HepG2 (cell line): ENCODE measurements at regions not wholly inside any gene's neighbourhood (a gene's known extent, or its start where the extent isn't known, plus 50 kb on each side); places are given as distances from the start of the nearest gene placed in this dataset.

ENCODE experiments used
- ATAC-seq: fragments of 200-7000 bp; cut with Tn5 transposase; 3 replicates; pipeline ENCODE4 v1.9.1; 2020; ENCODE audit warnings: mild to moderate bottlenecking, moderate library complexity
- BruUV-seq: library from RNA; stranded (reverse); fragments of 400-500 nt; replicated peaks from 2 replicates; lab custom pipeline; 2021; lab: Mats Ljungman, UMichigan
- CTCF ChIA-PET: fragments of 300-600 bp; formaldehyde crosslinking; extraction: SDS; loops from one replicate; lab custom pipeline; 2021; ENCODE audit warnings: low total read pairs, inconsistent platforms, low intra/inter-chr PET ratio; lab: Yijun Ruan, JAX
- POLR2A ChIA-PET: fragments of 350-600 bp; sonication (Branson Sonifier 250); formaldehyde crosslinking; loops from one replicate; lab custom pipeline; 2020; ENCODE audit warnings: antibody characterized with exemption, inconsistent platforms; lab: Yijun Ruan, JAX
- DNase-seq: peaks from one replicate; pipeline ENCODE4 v3.0.0-alpha.2; 2015; ENCODE audit warnings: low spot score
- FAIRE-seq: peaks from 3 replicates; lab custom pipeline; 2011; peaks lifted over from hg19 to GRCh38; lab: Jason Lieb, UNC
- H2AFZ ChIP-seq: one replicate; pipeline ENCODE4 v1.6.1; 2011; ENCODE audit warnings: low read length, inconsistent platforms
- H3K27ac ChIP-seq: fragments of 300-600 bp; 3 replicates; pipeline ENCODE4 v1.8.0; 2011; ENCODE audit warnings: mixed run types, mild to moderate bottlenecking, mixed read lengths, low read length, inconsistent platforms; ENCODE audit not compliant: insufficient read depth; ENCODE audit errors: extremely low read length
- H3K27me3 ChIP-seq, 2 experiments: fragments of 200-600 bp in 1 of 2; 2 replicates in 1 of 2; 3 replicates in 1 of 2; pipeline versions ENCODE4 v1.6.0 to v1.8.0; 2011; ENCODE audit warnings: low read length in 2 of 2, mild to moderate bottlenecking in 2 of 2, moderate library complexity in 2 of 2, inconsistent platforms in 1 of 2; ENCODE audit not compliant: insufficient read depth in 2 of 2, control insufficient read depth in 1 of 2
- H3K36me3 ChIP-seq, 2 experiments: fragments of 200-600 bp in 1 of 2; replicated peaks in 1 of 2; 2 replicates in 1 of 2; 3 replicates in 1 of 2; pipeline versions ENCODE4 v1.5.1 to v1.8.0; 2011; ENCODE audit warnings: low read length in 2 of 2, inconsistent platforms in 1 of 2; ENCODE audit not compliant: insufficient read depth in 2 of 2, control insufficient read depth in 1 of 2
- H3K4me1 ChIP-seq: 2 replicates; pipeline ENCODE4 v1.5.1; 2012; ENCODE audit warnings: low read length, inconsistent platforms; ENCODE audit not compliant: insufficient read depth
- H3K4me2 ChIP-seq: 2 replicates; pipeline ENCODE4 v1.6.0; 2011; ENCODE audit warnings: low read depth, low read length, inconsistent platforms
- H3K4me3 ChIP-seq, 3 experiments: fragments of 200-600 bp in 1 of 3; sonication (generic), shearing (Covaris generic) in 1 of 3; replicated peaks in 1 of 3; 2 replicates each; pipeline ENCODE4 v1.5.1; 2011 to 2016; ENCODE audit warnings: low read length in 3 of 3, inconsistent platforms in 2 of 3, low read depth in 2 of 3, mild to moderate bottlenecking in 2 of 3, control low read depth in 1 of 3, mixed read lengths in 1 of 3; ENCODE audit not compliant: insufficient read depth in 1 of 3
- H3K79me2 ChIP-seq: one replicate; pipeline ENCODE4 v1.6.1; 2011; ENCODE audit warnings: low read length, inconsistent platforms; ENCODE audit not compliant: insufficient read depth
- H3K9ac ChIP-seq: 2 replicates; pipeline ENCODE4 v1.6.0; 2011; ENCODE audit warnings: mild to moderate bottlenecking, low read depth, low read length, inconsistent platforms; ENCODE audit not compliant: insufficient read depth
- H3K9me3 ChIP-seq: 2 replicates; pipeline ENCODE4 v1.5.1; 2012; ENCODE audit warnings: mild to moderate bottlenecking, low read length
- H4K20me1 ChIP-seq: 2 replicates; pipeline ENCODE4 v1.6.0; 2011; ENCODE audit warnings: inconsistent platforms, mild to moderate bottlenecking, low read length, moderate library complexity; ENCODE audit not compliant: insufficient read depth
- BRCA1 ChIP-seq: sonication (generic); formaldehyde crosslinking; IDR thresholded peaks from 2 replicates; pipeline ENCODE4 v1.4.0; 2020; ENCODE audit warnings: missing genetic modification reagents
- FOXM1 ChIP-seq: sonication (generic); formaldehyde crosslinking; IDR thresholded peaks from 2 replicates; pipeline ENCODE4 v1.5.0; 2020; ENCODE audit warnings: missing genetic modification reagents
- HDAC2 ChIP-seq: sonication (generic); formaldehyde crosslinking; IDR thresholded peaks from 2 replicates; pipeline ENCODE4 v1.4.0; 2020; ENCODE audit warnings: missing genetic modification reagents
- NKX3-1 ChIP-seq: sonication (generic); formaldehyde crosslinking; IDR thresholded peaks from 2 replicates; pipeline ENCODE4 v1.5.0; 2020; ENCODE audit warnings: missing genetic modification reagents
- PATZ1 ChIP-seq: sonication (generic); formaldehyde crosslinking; IDR thresholded peaks from 2 replicates; pipeline ENCODE4 v1.4.0; 2020; ENCODE audit warnings: missing genetic modification reagents
- SMYD3 ChIP-seq: sonication (generic); formaldehyde crosslinking; IDR thresholded peaks from 2 replicates; pipeline ENCODE4 v1.8.1; 2023; ENCODE audit warnings: mild to moderate bottlenecking, missing genetic modification reagents
- ZMAT5 ChIP-seq: sonication (generic); formaldehyde crosslinking; IDR thresholded peaks from 2 replicates; pipeline ENCODE4 v1.5.0; 2020; ENCODE audit warnings: mild to moderate bottlenecking, low read depth, missing genetic modification reagents, borderline replicate concordance
- ZNF446 ChIP-seq: sonication (generic); formaldehyde crosslinking; IDR thresholded peaks from 2 replicates; pipeline ENCODE4 v1.5.0; 2020; ENCODE audit warnings: mild to moderate bottlenecking, missing genetic modification reagents
- ZNF703 ChIP-seq: sonication (generic); formaldehyde crosslinking; IDR thresholded peaks from 2 replicates; pipeline ENCODE4 v1.5.1; 2020; ENCODE audit warnings: missing genetic modification reagents, mild to moderate bottlenecking, moderate library complexity, borderline replicate concordance
- ZNF891 ChIP-seq: sonication (generic); formaldehyde crosslinking; IDR thresholded peaks from 2 replicates; pipeline ENCODE4 v1.5.0; 2020; ENCODE audit warnings: mild to moderate bottlenecking, missing genetic modification reagents
- WGBS: methylation state at CpG from one replicate; pipeline ENCODE4 v1.1.6; 2017; ENCODE audit warnings: low lambda C conversion rate; 5-methylcytosine and 5-hydroxymethylcytosine counted together
- in situ Hi-C: cut with HindIII; loops from 2 replicates; pipeline ENCODE4 v1.10.0; 2017; ENCODE audit warnings: low pct_unique_long_range_greater_than_20kb; ENCODE audit not compliant: extremely low pct_ligation_motif_present
- intact Hi-C: fragments of 100-400 bp; cut with micrococcal nuclease; formaldehyde crosslinking; loops from one replicate; pipeline ENCODE4 v1.10.0; 2022; ENCODE audit not compliant: unreplicated experiment
- TF ChIP-seq, protein P1 (sequence below): sonication (generic); formaldehyde crosslinking; IDR thresholded peaks from 2 replicates; pipeline ENCODE4 v1.5.0; 2020; ENCODE audit warnings: mild to moderate bottlenecking, missing genetic modification reagents, borderline replicate concordance
- TF ChIP-seq, protein P2 (sequence below): sonication (generic); formaldehyde crosslinking; IDR thresholded peaks from 2 replicates; pipeline ENCODE4 v1.8.0; 2023; ENCODE audit warnings: mild to moderate bottlenecking, missing genetic modification reagents
- TF ChIP-seq, protein P3 (sequence below): sonication (generic); formaldehyde crosslinking; IDR thresholded peaks from 2 replicates; pipeline ENCODE4 v1.4.0; 2020; ENCODE audit warnings: missing genetic modification reagents

GRCh38 chr7:139172775-139173174 is 58.3 kb upstream of the UBN2 start (continued):
- TF ChIP-seq ZNF891 (CRISPR knock-in tag) = no peak
- TF ChIP-seq, protein P1, sequence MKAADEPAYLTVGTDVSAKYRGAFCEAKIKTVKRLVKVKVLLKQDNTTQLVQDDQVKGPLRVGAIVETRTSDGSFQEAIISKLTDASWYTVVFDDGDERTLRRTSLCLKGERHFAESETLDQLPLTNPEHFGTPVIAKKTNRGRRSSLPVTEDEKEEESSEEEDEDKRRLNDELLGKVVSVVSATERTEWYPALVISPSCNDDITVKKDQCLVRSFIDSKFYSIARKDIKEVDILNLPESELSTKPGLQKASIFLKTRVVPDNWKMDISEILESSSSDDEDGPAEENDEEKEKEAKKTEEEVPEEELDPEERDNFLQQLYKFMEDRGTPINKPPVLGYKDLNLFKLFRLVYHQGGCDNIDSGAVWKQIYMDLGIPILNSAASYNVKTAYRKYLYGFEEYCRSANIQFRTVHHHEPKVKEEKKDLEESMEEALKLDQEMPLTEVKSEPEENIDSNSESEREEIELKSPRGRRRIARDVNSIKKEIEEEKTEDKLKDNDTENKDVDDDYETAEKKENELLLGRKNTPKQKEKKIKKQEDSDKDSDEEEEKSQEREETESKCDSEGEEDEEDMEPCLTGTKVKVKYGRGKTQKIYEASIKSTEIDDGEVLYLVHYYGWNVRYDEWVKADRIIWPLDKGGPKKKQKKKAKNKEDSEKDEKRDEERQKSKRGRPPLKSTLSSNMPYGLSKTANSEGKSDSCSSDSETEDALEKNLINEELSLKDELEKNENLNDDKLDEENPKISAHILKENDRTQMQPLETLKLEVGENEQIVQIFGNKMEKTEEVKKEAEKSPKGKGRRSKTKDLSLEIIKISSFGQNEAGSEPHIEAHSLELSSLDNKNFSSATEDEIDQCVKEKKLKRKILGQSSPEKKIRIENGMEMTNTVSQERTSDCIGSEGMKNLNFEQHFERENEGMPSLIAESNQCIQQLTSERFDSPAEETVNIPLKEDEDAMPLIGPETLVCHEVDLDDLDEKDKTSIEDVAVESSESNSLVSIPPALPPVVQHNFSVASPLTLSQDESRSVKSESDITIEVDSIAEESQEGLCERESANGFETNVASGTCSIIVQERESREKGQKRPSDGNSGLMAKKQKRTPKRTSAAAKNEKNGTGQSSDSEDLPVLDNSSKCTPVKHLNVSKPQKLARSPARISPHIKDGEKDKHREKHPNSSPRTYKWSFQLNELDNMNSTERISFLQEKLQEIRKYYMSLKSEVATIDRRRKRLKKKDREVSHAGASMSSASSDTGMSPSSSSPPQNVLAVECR (CRISPR knock-in tag) = no peak
- no peak for TF ChIP-seq HDAC2 (CRISPR knock-in tag)
- TF ChIP-seq FOXM1 (CRISPR knock-in tag) = no peak
- TF ChIP-seq, protein P2, sequence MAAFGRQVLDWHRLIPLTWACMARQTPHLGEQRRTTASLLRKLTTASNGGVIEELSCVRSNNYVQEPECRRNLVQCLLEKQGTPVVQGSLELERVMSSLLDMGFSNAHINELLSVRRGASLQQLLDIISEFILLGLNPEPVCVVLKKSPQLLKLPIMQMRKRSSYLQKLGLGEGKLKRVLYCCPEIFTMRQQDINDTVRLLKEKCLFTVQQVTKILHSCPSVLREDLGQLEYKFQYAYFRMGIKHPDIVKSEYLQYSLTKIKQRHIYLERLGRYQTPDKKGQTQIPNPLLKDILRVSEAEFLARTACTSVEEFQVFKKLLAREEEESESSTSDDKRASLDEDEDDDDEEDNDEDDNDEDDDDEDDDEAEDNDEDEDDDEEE (CRISPR knock-in tag) = no peak

DNA sequence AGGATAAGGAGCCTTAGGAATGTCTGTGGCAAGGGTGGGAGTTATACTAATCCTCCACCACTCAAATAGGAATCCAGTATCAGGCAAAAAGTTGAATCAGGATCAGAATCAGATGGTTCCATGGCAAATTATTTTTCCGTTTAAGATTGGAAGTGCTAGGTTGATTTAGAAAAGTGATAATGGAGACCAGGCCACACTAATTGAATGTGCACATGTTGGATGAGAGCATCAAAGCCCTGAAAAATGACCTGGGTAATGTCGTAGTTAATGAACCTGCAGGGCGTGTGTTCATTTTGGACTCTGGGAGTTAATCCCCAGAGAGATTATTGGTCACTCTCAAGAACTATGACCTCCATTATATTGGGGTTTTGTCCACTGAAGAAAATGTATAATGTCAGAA is 53.3 kb upstream of the UBN2 start:
- Histone ChIP-seq H3K9ac (no peak overlapping the region), H3K27me3 (no peaks in the 10 kb centered on the region), H3K9me3 (no peaks in the 10 kb centered on the region), H2AFZ (no peak overlapping the region), H3K4me3 (no peak overlapping the region), H3K27ac (no peak overlapping the region), H4K20me1 (no peaks in the 10 kb centered on the region), H3K4me1 (no peaks in the 10 kb centered on the region), H3K36me3 (no peaks in the 10 kb centered on the region), H3K4me2 (no peak overlapping the region), H3K79me2 (no peaks in the 10 kb centered on the region)
- CTCF ChIA-PET = no interaction called here
- BruUV-seq = no TSS peak
- intact Hi-C loops = no loop called here
- POLR2A ChIA-PET = no interaction called here
- FAIRE-seq = no peak
- in situ Hi-C loops = no loop called here
- no peak for ATAC-seq
- 98% methylated on average over 3 of the region's 3 CpGs for WGBS
- DNase-seq = no peak
- no peak for TF ChIP-seq BRCA1 (CRISPR knock-in tag)
- no peak for TF ChIP-seq ZNF703 (CRISPR knock-in tag)
- no peak for TF ChIP-seq NKX3-1 (CRISPR knock-in tag)
- TF ChIP-seq, protein P3, sequence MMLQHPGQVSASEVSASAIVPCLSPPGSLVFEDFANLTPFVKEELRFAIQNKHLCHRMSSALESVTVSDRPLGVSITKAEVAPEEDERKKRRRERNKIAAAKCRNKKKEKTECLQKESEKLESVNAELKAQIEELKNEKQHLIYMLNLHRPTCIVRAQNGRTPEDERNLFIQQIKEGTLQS = no peak
- no peak for TF ChIP-seq ZMAT5 (CRISPR knock-in tag)
- TF ChIP-seq PATZ1 (CRISPR knock-in tag) = no peak
- no peak for TF ChIP-seq SMYD3 (CRISPR knock-in tag)
- TF ChIP-seq ZNF446 = no peak
